Mucosa of stomach (tissue), 1 donor: ENCODE measurements at regions not wholly inside any gene's neighbourhood (a gene's known extent, or its start where the extent isn't known, plus 50 kb on each side); places are given as distances from the start of the nearest gene placed in this dataset.

ENCODE experiments used
- H3K27me3 ChIP-seq: one replicate; pipeline ENCODE4 v1.7.0; 2013; ENCODE audit warnings: mild to moderate bottlenecking, low read length; ENCODE audit not compliant: control insufficient read depth, insufficient read depth
- H3K36me3 ChIP-seq: one replicate; pipeline ENCODE4 v1.7.0; 2013; ENCODE audit warnings: low read length; ENCODE audit not compliant: control insufficient read depth, insufficient read depth
- H3K4me1 ChIP-seq: one replicate; pipeline ENCODE4 v1.7.0; 2013; ENCODE audit warnings: mild to moderate bottlenecking, low read length; ENCODE audit not compliant: control insufficient read depth, insufficient read depth
- H3K4me3 ChIP-seq: one replicate; pipeline ENCODE4 v1.7.0; 2013; ENCODE audit warnings: low read length
- H3K9ac ChIP-seq: one replicate; pipeline ENCODE4 v1.7.0; 2013; ENCODE audit warnings: mild to moderate bottlenecking, low read length, moderate library complexity
- H3K9me3 ChIP-seq: one replicate; pipeline ENCODE4 v1.7.0; 2013; ENCODE audit warnings: mild to moderate bottlenecking, low read length, moderate library complexity; ENCODE audit not compliant: control insufficient read depth
- donor health status: Pancreatic carcinoma.

GRCh38 chr9:87285183-87285850, 212.3 kb upstream of the DAPK1 start:
- peaks cover 22% of the 10 kb centered on the region for H3K27me3 ChIP-seq
- H3K9me3 ChIP-seq: no peaks in the 10 kb centered on the region

GRCh38 chr9:87286506-87286905, 211.2 kb upstream of the DAPK1 start:
- Histone ChIP-seq H3K27me3 (peaks cover 20% of the 10 kb centered on the region), H3K4me1 (peaks cover 5% of the 10 kb centered on the region), H3K4me3 (no peak overlapping the region), H3K36me3 (no peaks in the 10 kb centered on the region), H3K9me3 (no peaks in the 10 kb centered on the region), H3K9ac (no peak overlapping the region)

More at GRCh38 chr9:87285183-87285850, 212.3 kb upstream of the DAPK1 start:
- Histone ChIP-seq H3K4me3 (no peak overlapping the region), H3K4me1 (peaks cover 5% of the 10 kb centered on the region), H3K36me3 (no peaks in the 10 kb centered on the region), H3K9ac (no peak overlapping the region)

- Histone ChIP-seq H3K4me1 (peaks cover under 1% of the 10 kb centered on the region), H3K36me3 (no peaks in the 10 kb centered on the region), H3K9me3 (no peaks in the 10 kb centered on the region), H3K27me3 (peaks cover 8% of the 10 kb centered on the region), H3K9ac (no peak overlapping the region), H3K4me3 (no peak overlapping the region)
Measured at GRCh38 chr9:87290241-87291052, 207.2 kb upstream of the DAPK1 start.

GRCh38 chr9:87292449-87293191, 205.0 kb upstream of the DAPK1 start:
- H3K4me1 ChIP-seq: no peaks in the 10 kb centered on the region
- H3K9ac ChIP-seq: no peak overlapping the region
- H3K27me3 ChIP-seq: peaks cover 4% of the 10 kb centered on the region
- no peak overlapping the region for H3K4me3 ChIP-seq
- no peaks in the 10 kb centered on the region for H3K9me3 ChIP-seq
- H3K36me3 ChIP-seq: no peaks in the 10 kb centered on the region

GRCh38 chr9:87294126-87294525, 203.5 kb upstream of the DAPK1 start:
- Histone ChIP-seq H3K36me3 (no peaks in the 10 kb centered on the region), H3K9me3 (no peaks in the 10 kb centered on the region), H3K27me3 (peaks cover 4% of the 10 kb centered on the region)

GRCh38 chr9:87300915-87301314, 196.8 kb upstream of the DAPK1 start:
- H3K9me3 ChIP-seq: no peaks in the 10 kb centered on the region
- no peak overlapping the region for H3K9ac ChIP-seq
- H3K36me3 ChIP-seq: no peaks in the 10 kb centered on the region
- no peak overlapping the region for H3K4me3 ChIP-seq
- no peaks in the 10 kb centered on the region for H3K4me1 ChIP-seq
- no peaks in the 10 kb centered on the region for H3K27me3 ChIP-seq

More at GRCh38 chr9:87294126-87294525, 203.5 kb upstream of the DAPK1 start:
- H3K9ac ChIP-seq: no peak overlapping the region
- no peaks in the 10 kb centered on the region for H3K4me1 ChIP-seq
- H3K4me3 ChIP-seq: no peak overlapping the region

- Histone ChIP-seq H3K4me3 (no peak overlapping the region), H3K4me1 (no peaks in the 10 kb centered on the region), H3K9ac (no peak overlapping the region), H3K9me3 (no peaks in the 10 kb centered on the region), H3K36me3 (no peaks in the 10 kb centered on the region), H3K27me3 (no peaks in the 10 kb centered on the region)
Measured at GRCh38 chr9:87301371-87301770, 196.3 kb upstream of the DAPK1 start.

- no peak overlapping the region for H3K4me3 ChIP-seq
- no peak overlapping the region for H3K9ac ChIP-seq
- no peaks in the 10 kb centered on the region for H3K27me3 ChIP-seq
- no peaks in the 10 kb centered on the region for H3K36me3 ChIP-seq
- H3K9me3 ChIP-seq: no peaks in the 10 kb centered on the region
- H3K4me1 ChIP-seq: no peaks in the 10 kb centered on the region
Measured at GRCh38 chr9:87305151-87305550, 192.5 kb upstream of the DAPK1 start.

GRCh38 chr9:87306006-87306405, 191.7 kb upstream of the DAPK1 start:
- H3K36me3 ChIP-seq: no peaks in the 10 kb centered on the region
- no peak overlapping the region for H3K9ac ChIP-seq
- H3K4me1 ChIP-seq: no peaks in the 10 kb centered on the region
- H3K4me3 ChIP-seq: no peak overlapping the region
- H3K27me3 ChIP-seq: no peaks in the 10 kb centered on the region
- H3K9me3 ChIP-seq: no peaks in the 10 kb centered on the region

- no peaks in the 10 kb centered on the region for H3K27me3 ChIP-seq
- no peaks in the 10 kb centered on the region for H3K36me3 ChIP-seq
- no peak overlapping the region for H3K4me3 ChIP-seq
- no peak overlapping the region for H3K9ac ChIP-seq
- H3K4me1 ChIP-seq: no peaks in the 10 kb centered on the region
- no peaks in the 10 kb centered on the region for H3K9me3 ChIP-seq
Measured at GRCh38 chr9:87307848-87308247, 189.8 kb upstream of the DAPK1 start.

GRCh38 chr9:87309236-87309635, 188.4 kb upstream of the DAPK1 start:
- Histone ChIP-seq H3K36me3 (no peaks in the 10 kb centered on the region), H3K9ac (no peak overlapping the region), H3K4me3 (no peak overlapping the region), H3K27me3 (no peaks in the 10 kb centered on the region), H3K4me1 (no peaks in the 10 kb centered on the region), H3K9me3 (no peaks in the 10 kb centered on the region)
